ENCODE measurements at regions not wholly inside any gene's neighbourhood (a gene's known extent, or its start where the extent isn't known, plus 50 kb on each side); places are given as distances from the start of the nearest gene placed in this dataset.

GRCh38 chrX:9146657-9147056 is 112.7 kb upstream of the FAM9B start:
- in situ Hi-C loops (cut with HindIII; ENCODE audit: low sequenced_read_pairs), result no loop called here
- DNase-seq (ENCODE audit: low spot score), result no peak

- DNase-seq (ENCODE audit: low spot score), result peak; percentile 92
- in situ Hi-C loops (cut with HindIII; ENCODE audit: low sequenced_read_pairs), result no loop called here
These were observed 113.2 kb upstream of the FAM9B start for GRCh38 chrX:9147086-9147485.

GRCh38 chrX:9147726-9148125 is 113.8 kb upstream of the FAM9B start:
- in situ Hi-C loops (cut with HindIII; ENCODE audit: low sequenced_read_pairs), result no loop called here
- DNase-seq (ENCODE audit: low spot score), result no peak

GRCh38 chrX:9148615-9149399 is 114.9 kb upstream of the FAM9B start:
- DNase-seq (ENCODE audit: low spot score), result no peak
- in situ Hi-C loops (cut with HindIII; ENCODE audit: low sequenced_read_pairs), result no loop called here

- no peak for DNase-seq (ENCODE audit: low spot score)
- in situ Hi-C loops (cut with HindIII; ENCODE audit: low sequenced_read_pairs), result no loop called here
These were observed 115.7 kb upstream of the FAM9B start for GRCh38 chrX:9149501-9150245.

- DNase-seq (ENCODE audit: low spot score), result no peak
- in situ Hi-C loops (cut with HindIII; ENCODE audit: low sequenced_read_pairs), result no loop called here
These were observed 117.9 kb upstream of the FAM9B start for GRCh38 chrX:9151772-9152307.

GRCh38 chrX:9153300-9153699 is 119.4 kb upstream of the FAM9B start:
- no peak for DNase-seq (ENCODE audit: low spot score)
- in situ Hi-C loops (cut with HindIII; ENCODE audit: low sequenced_read_pairs), result no loop called here

DNA sequence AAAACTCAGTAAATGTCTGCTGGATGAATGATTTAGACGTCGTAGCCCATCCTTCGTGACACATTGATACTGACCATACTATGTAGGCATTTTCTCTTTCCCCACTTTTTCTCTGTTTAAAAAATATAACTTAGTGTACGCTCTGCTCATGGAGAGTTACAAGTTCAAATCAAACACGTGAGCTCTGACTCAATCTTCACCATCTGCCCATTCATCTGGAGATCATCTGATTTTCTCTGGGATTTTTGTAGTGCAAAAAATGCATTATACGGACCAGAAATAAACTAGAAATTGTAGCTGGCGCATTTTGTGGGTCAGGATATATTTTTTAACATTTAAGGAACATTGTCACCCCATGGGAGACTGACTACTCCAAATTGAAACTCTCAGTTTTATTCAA is 124.7 kb upstream of the FAM9B start:
- no peak for DNase-seq (ENCODE audit: low spot score)
- in situ Hi-C loops (cut with HindIII; ENCODE audit: low sequenced_read_pairs), result no loop called here

- in situ Hi-C loops (cut with HindIII; ENCODE audit: low sequenced_read_pairs), result no loop called here
- no peak for DNase-seq (ENCODE audit: low spot score)
These were observed 126.9 kb upstream of the FAM9B start for GRCh38 chrX:9160698-9161329.

DNA sequence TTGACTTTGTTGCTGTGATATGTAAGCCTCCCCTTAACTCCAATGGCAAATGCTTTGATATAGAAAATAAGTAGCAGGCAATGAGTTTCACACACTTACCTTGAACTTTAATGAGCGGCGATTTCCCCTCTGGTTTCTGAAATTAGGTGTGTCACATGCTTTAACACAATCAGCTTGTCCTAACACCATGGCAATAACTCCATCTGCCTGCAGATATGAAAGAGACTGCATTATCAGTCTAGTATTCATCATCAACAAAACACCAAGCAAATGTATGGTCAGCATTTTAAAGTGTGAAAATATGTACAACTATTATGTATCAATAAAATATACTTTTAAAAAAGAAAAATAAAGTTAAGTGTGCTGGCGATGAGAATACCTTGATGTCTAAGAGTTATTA is 128.8 kb upstream of the FAM9B start:
- in situ Hi-C loops (cut with HindIII; ENCODE audit: low sequenced_read_pairs), result no loop called here
- no peak for DNase-seq (ENCODE audit: low spot score)

GRCh38 chrX:9163214-9163709 is 129.3 kb upstream of the FAM9B start:
- in situ Hi-C loops (cut with HindIII; ENCODE audit: low sequenced_read_pairs), result no loop called here
- no peak for DNase-seq (ENCODE audit: low spot score)

DNA sequence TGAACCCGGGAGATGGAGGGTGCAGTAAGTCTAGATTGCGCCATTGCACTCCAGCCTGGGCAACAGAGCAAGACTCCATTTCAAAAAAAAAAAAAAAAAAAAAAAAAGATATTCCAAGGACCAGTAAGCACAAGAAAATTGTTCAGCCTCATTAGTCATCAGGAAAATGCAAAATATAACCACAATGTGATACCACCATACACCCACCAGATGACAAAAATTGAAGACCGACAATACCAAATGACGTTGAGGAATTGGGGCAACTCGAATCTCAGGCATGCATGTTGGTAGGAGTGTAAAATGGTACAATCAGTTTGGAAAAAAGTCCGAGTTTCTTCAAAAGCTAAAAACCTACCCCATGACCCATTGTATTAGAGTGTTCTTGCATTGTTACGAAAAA is 130.2 kb upstream of the FAM9B start:
- DNase-seq (ENCODE audit: low spot score), result no peak
- in situ Hi-C loops (cut with HindIII; ENCODE audit: low sequenced_read_pairs), result no loop called here

DNA sequence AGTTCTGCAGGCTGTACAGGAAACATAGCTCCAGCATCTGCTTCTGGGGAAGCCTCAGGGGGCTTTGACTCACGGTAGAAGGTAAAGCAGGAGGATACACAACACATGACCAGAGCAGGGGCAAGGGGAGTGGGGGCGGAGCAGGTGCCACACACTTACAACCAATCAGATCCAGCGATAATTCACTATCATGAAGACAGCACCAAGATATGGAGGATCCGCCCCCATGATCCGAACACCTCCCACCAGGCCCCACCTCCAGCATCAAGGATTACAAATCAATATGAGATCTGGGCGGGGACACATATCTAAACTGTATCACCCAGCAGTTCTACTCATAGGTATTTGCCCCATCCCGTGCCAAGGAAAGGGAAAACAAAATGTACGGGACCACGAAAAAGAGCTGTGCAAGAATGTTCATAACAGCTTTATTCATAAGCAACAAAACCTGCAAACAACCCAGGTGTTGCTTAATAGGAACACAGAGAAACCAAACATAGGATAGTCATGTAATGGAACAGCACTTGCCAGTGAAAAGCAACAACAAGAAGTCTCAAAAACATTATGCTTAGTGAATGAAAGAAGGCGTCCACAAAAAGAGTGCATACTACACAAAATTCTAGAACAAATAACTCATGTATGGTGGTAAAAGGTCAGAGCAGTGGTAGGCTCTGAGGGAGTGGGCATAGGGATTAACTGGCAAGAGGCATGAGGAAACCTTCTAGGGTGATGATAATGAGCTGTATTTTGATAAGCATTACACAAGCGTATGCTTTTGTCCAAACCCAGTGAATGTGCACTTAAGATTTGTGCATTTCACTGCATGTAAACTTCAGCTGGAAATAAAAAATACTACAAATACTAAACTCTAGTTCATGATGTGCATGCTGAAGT is 130.9 kb upstream of the FAM9B start:
- in situ Hi-C loops (cut with HindIII; ENCODE audit: low sequenced_read_pairs), result no loop called here
- no peak for DNase-seq (ENCODE audit: low spot score)

- DNase-seq (ENCODE audit: low spot score), result no peak
- in situ Hi-C loops (cut with HindIII; ENCODE audit: low sequenced_read_pairs), result no loop called here
These were observed 132.6 kb upstream of the FAM9B start for GRCh38 chrX:9166584-9166944.

DNA sequence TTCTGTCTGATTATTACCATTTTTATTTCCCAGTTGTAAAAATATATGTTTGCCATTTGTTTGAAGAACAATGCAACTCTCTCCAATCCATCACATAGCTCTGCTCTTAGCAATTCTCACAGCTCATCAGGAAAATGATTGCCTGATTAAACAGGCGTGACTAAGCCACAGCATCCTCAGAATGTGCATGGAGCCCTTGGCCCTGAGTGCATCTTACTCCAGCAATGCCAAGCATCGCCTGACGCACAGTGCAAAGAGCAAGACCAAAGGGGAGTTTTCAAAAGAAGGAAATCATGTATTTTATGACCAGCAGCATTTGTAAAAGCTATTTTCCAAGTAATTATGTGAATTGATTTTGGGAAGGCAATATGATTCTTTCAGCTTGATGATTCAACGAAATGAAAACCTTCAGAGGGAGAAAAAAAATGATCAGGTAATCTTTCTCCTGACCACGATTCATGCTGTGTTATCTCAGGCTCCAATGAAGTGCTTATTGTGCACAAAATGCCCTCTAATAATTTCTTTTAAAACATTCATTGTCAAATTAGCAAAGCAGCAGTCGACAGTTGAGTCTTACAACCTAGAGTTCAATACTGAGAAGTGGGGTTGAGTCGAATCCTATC is 138.0 kb upstream of the FAM9B start:
- no peak for DNase-seq (ENCODE audit: low spot score)

GRCh38 chrX:9172464-9172850 is 138.5 kb upstream of the FAM9B start:
- in situ Hi-C loops (cut with HindIII; ENCODE audit: low sequenced_read_pairs), result no loop called here
- DNase-seq (ENCODE audit: low spot score), result no peak

More for the DNA sequence above, 138.0 kb upstream of the FAM9B start:
- in situ Hi-C loops (cut with HindIII; ENCODE audit: low sequenced_read_pairs), result no loop called here

- in situ Hi-C loops (cut with HindIII; ENCODE audit: low sequenced_read_pairs), result no loop called here
- DNase-seq (ENCODE audit: low spot score), result no peak
These were observed 146.7 kb upstream of the FAM9B start for GRCh38 chrX:9180623-9181022.

DNA sequence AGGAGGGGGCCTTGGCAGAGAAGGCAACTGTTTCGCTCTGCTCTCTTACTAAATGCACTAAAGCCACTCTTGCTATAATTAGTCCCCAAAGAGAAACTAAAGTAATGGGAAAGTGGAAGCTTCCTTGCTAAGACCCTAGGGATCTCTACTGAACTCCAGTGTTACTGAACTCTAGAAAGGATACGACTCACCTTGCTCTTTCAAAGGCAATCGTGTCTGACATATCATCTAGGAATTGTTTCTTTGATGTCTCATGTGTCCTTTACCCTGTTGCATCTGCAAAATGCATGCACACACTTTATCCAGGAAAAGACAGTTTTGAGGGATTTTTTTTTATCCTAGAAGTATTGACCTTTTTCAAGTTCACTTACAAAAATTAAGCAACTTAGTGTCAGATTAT is 148.1 kb upstream of the FAM9B start:
- no peak for DNase-seq (ENCODE audit: low spot score)
- in situ Hi-C loops (cut with HindIII; ENCODE audit: low sequenced_read_pairs), result no loop called here

- in situ Hi-C loops (cut with HindIII; ENCODE audit: low sequenced_read_pairs), result no loop called here
- no peak for DNase-seq (ENCODE audit: low spot score)
These were observed 149.6 kb upstream of the FAM9B start for GRCh38 chrX:9183481-9183880.

All from G401 (cell line).